K562 (cell line): ENCODE measurements at regions not wholly inside any gene's neighbourhood (a gene's known extent, or its start where the extent isn't known, plus 50 kb on each side); places are given as distances from the start of the nearest gene placed in this dataset.

Experiments
- ATAC-seq: fragments of 200-7000 bp; cut with Tn5 transposase; 3 replicates; pipeline ENCODE4 v1.9.1; 2020; ENCODE audit warnings: moderate library complexity
- BruUV-seq: library from RNA; stranded (reverse); fragments of 400-500 nt; replicated peaks from 2 replicates; lab custom pipeline; 2021; lab: Mats Ljungman, UMichigan
- CTCF ChIA-PET: fragments of 300-600 bp; formaldehyde crosslinking; extraction: SDS; loops from one replicate; lab custom pipeline; 2021; ENCODE audit warnings: low intra/inter-chr PET ratio; lab: Yijun Ruan, JAX
- POLR2A ChIA-PET: fragments of 300-600, 350-650 bp; sonication (Branson Sonifier 250); formaldehyde crosslinking; extraction: SDS; loops from one replicate; lab custom pipeline; 2021; ENCODE audit warnings: antibody characterized with exemption, inconsistent platforms; lab: Yijun Ruan, JAX
- DNase-seq, 4 experiments: peaks; one replicate each; pipeline versions ENCODE4 v3.0.0 to v3.0.0-alpha.2; 2011 to 2018; ENCODE audit warnings: low spot score in 3 of 4, mixed read lengths in 3 of 4; ENCODE audit errors: extremely low read depth in 1 of 4
- FAIRE-seq: peaks from 2 replicates; lab custom pipeline; 2011; peaks lifted over from hg19 to GRCh38; lab: Jason Lieb, UNC
- H2AFZ ChIP-seq: 2 replicates; pipeline ENCODE4 v1.6.0; 2011; ENCODE audit warnings: low read depth, low read length, control low read depth, inconsistent platforms
- H3K27ac ChIP-seq: fragments of 200-600 bp; 3 replicates; pipeline ENCODE4 v1.8.0; 2011; ENCODE audit warnings: low read depth, mild to moderate bottlenecking, control low read depth, inconsistent platforms, low read length, moderate library complexity, mixed read lengths; ENCODE audit errors: extremely low read depth
- H3K27me3 ChIP-seq, 2 experiments: fragments of 300-600 bp in 1 of 2; 2 replicates in 1 of 2; 3 replicates in 1 of 2; pipeline versions ENCODE4 v1.6.0 to v1.8.0; 2011; ENCODE audit warnings: inconsistent platforms in 2 of 2, low read length in 2 of 2, mild to moderate bottlenecking in 1 of 2, mixed read lengths in 1 of 2, moderate library complexity in 1 of 2; ENCODE audit not compliant: control insufficient read depth in 2 of 2, insufficient read depth in 2 of 2
- H3K36me3 ChIP-seq: fragments of 300-600 bp; 3 replicates; pipeline ENCODE4 v1.8.0; 2011; ENCODE audit warnings: mild to moderate bottlenecking, low read length, inconsistent platforms; ENCODE audit not compliant: control insufficient read depth, insufficient read depth
- H3K4me1 ChIP-seq, 2 experiments: fragments of 200-600 bp in 1 of 2; replicated peaks in 1 of 2; 2 replicates in 1 of 2; 3 replicates in 1 of 2; pipeline versions ENCODE4 v1.5.1 to v1.8.0; 2011; ENCODE audit warnings: inconsistent platforms in 2 of 2, low read length in 2 of 2, mild to moderate bottlenecking in 1 of 2, mixed read lengths in 1 of 2, moderate library complexity in 1 of 2; ENCODE audit not compliant: control insufficient read depth in 2 of 2, insufficient read depth in 2 of 2
- H3K4me2 ChIP-seq: 2 replicates; pipeline ENCODE4 v1.6.1; 2011; ENCODE audit warnings: low read length, control low read depth, inconsistent platforms, mixed read lengths; ENCODE audit not compliant: insufficient read depth
- H3K4me3 ChIP-seq: fragments of 200-600 bp; sonication (generic), shearing (Covaris generic); 2 replicates; pipeline ENCODE4 v1.5.1; 2016; ENCODE audit warnings: control low read depth, inconsistent platforms
- H3K79me2 ChIP-seq: fragments of 200-600 bp; 3 replicates; pipeline ENCODE4 v1.8.0; 2011; ENCODE audit warnings: low read length, inconsistent platforms; ENCODE audit not compliant: control insufficient read depth, insufficient read depth
- H3K9ac ChIP-seq, 2 experiments: 2 replicates each; pipeline versions ENCODE4 v1.6.0 to v1.6.1; 2011; ENCODE audit warnings: low read depth in 2 of 2, low read length in 2 of 2, control low read depth in 1 of 2, inconsistent platforms in 1 of 2, mild to moderate bottlenecking in 1 of 2, mixed read lengths in 1 of 2; ENCODE audit not compliant: insufficient read depth in 1 of 2
- H3K9me1 ChIP-seq: one replicate; pipeline ENCODE4 v1.6.0; 2011; ENCODE audit warnings: inconsistent platforms, mild to moderate bottlenecking, low read length, moderate library complexity; ENCODE audit not compliant: control insufficient read depth, insufficient read depth
- H3K9me3 ChIP-seq: replicated peaks from 2 replicates; pipeline ENCODE4 v1.5.1; 2011; ENCODE audit warnings: low read depth, low read length, inconsistent platforms; ENCODE audit not compliant: control insufficient read depth, insufficient read depth
- H4K20me1 ChIP-seq: replicated peaks from 2 replicates; pipeline ENCODE4 v1.6.1; 2011; ENCODE audit warnings: low read length, inconsistent platforms, mixed read lengths; ENCODE audit not compliant: control insufficient read depth, insufficient read depth
- ATF2 ChIP-seq: sonication (generic); formaldehyde crosslinking; IDR thresholded peaks from 2 replicates; pipeline ENCODE4 v1.8.1; 2022; ENCODE audit warnings: missing genetic modification reagents
- BCL6 ChIP-seq: fragments of 250-450 bp; sonication (Bioruptor Pico); IDR thresholded peaks from 2 replicates; pipeline ENCODE4 v1.4.0; 2020
- FIP1L1 ChIP-seq: fragments of 200-400 bp; formaldehyde crosslinking; IDR thresholded peaks from 2 replicates; pipeline ENCODE4 v1.6.1; 2018; ENCODE audit warnings: mild to moderate bottlenecking, low read depth, low read length; ENCODE audit not compliant: poor library complexity, severe bottlenecking
- FOXJ2 ChIP-seq: fragments of 200-800 bp; sonication (Bioruptor generic); IDR thresholded peaks from 2 replicates; pipeline ENCODE4 v1.6.1; 2016; ENCODE audit warnings: missing genetic modification characterization, missing compliant biosample characterization
- LCOR ChIP-seq: sonication (generic); formaldehyde crosslinking; IDR thresholded peaks from 2 replicates; pipeline ENCODE4 v1.8.0; 2022; ENCODE audit warnings: mild to moderate bottlenecking, missing genetic modification reagents
- MAFK ChIP-seq: IDR thresholded peaks from 2 replicates; pipeline ENCODE4 v1.6.1; 2011; ENCODE audit warnings: low read length, improper control_type of control experiment
- MCM7 ChIP-seq, 2 experiments: fragments of 450-650 bp; IDR thresholded peaks; 2 replicates each; pipeline ENCODE4 v1.6.1; 2016 to 2018
- NFYB ChIP-seq: IDR thresholded peaks from 2 replicates; pipeline ENCODE4 v1.6.1; 2011; ENCODE audit warnings: mild to moderate bottlenecking, moderate library complexity; ENCODE audit not compliant: insufficient read length; ENCODE audit errors: extremely low read depth
- SAFB2 ChIP-seq: fragments of 200-400 bp; formaldehyde crosslinking; IDR thresholded peaks from 2 replicates; pipeline ENCODE4 v1.6.1; 2018; ENCODE audit warnings: borderline replicate concordance, low read length, low read depth, moderate library complexity; ENCODE audit not compliant: severe bottlenecking
- SRSF7 ChIP-seq: fragments of 200-400 bp; formaldehyde crosslinking; optimal IDR thresholded peaks from 2 replicates; pipeline ENCODE3; 2017; ENCODE audit warnings: mild to moderate bottlenecking, low read depth, low read length
- TAF9B ChIP-seq: fragments of 450-650 bp; IDR thresholded peaks from 2 replicates; pipeline ENCODE4 v1.6.1; 2018; ENCODE audit warnings: mild to moderate bottlenecking; ENCODE audit not compliant: partially characterized antibody
- THRA ChIP-seq: fragments of 450-650 bp; IDR thresholded peaks from 2 replicates; pipeline ENCODE4 v1.6.1; 2017; ENCODE audit warnings: mild to moderate bottlenecking, moderate library complexity
- TRIM28 ChIP-seq: fragments of 450-650 bp; IDR thresholded peaks from 2 replicates; pipeline ENCODE4 v1.6.1; 2017
- ZNF232 ChIP-seq: sonication (generic); formaldehyde crosslinking; IDR thresholded peaks from 2 replicates; pipeline ENCODE4 v1.8.0; 2022; ENCODE audit warnings: mild to moderate bottlenecking, missing genetic modification reagents
- ZNF445 ChIP-seq: fragments of 250-450 bp; sonication (Bioruptor Pico); IDR thresholded peaks from 2 replicates; pipeline ENCODE4 v1.4.0; 2020; ENCODE audit warnings: low read depth, mild to moderate bottlenecking, moderate library complexity
- ZNF584 ChIP-seq: fragments of 200-800 bp; sonication (Bioruptor generic); IDR thresholded peaks from 2 replicates; pipeline ENCODE4 v1.6.1; 2016; ENCODE audit warnings: low read depth, mild to moderate bottlenecking, missing genetic modification characterization, missing compliant biosample characterization
- ZSCAN29 ChIP-seq: fragments of 450-650 bp; IDR thresholded peaks from 2 replicates; pipeline ENCODE4 v1.6.1; 2017
- WGBS: fragments of 100-300 bp; shearing (Covaris generic); methylation state at CpG from one replicate; pipeline ENCODE4 v1.1.6; 2016; ENCODE audit warnings: low coverage, mixed read lengths; ENCODE audit not compliant: insufficient coverage; ENCODE audit errors: missing lambda C conversion rate; 5-methylcytosine and 5-hydroxymethylcytosine counted together
- in situ Hi-C: fragments of 300-500 bp; cut with MboI; formaldehyde crosslinking; loops from 4 replicates; pipeline ENCODE4 v1.15.0; 2018; ENCODE audit warnings: inconsistent platforms, mixed read lengths
- intact Hi-C: fragments of 100-400 bp; cut with micrococcal nuclease; formaldehyde crosslinking; loops from 2 replicates; pipeline ENCODE4 v1.14.2; 2022

GRCh38 chr1:79741720-79742421 lies 735.3 kb upstream of the ADGRL4 start (continued):
- no peak for TF ChIP-seq ATF2
- no peak for TF ChIP-seq ZNF445
- no peak for TF ChIP-seq ZSCAN29
- no peak for TF ChIP-seq NFYB
- TF ChIP-seq LCOR (CRISPR knock-in tag): no peak

GRCh38 chr1:79738101-79738500 lies 731.6 kb upstream of the ADGRL4 start:
- no peaks in the 10 kb centered on the region for H3K27me3 ChIP-seq
- no peak for TF ChIP-seq FOXJ2 (tag)
- no peak for TF ChIP-seq MAFK
- no peak for TF ChIP-seq BCL6 (CRISPR knock-in tag)
- TF ChIP-seq SAFB2: no peak
- no peak for TF ChIP-seq ZNF584 (CRISPR knock-in tag)
- TF ChIP-seq TAF9B: no peak
- TF ChIP-seq FIP1L1: no peak
- no peak for TF ChIP-seq SRSF7
- no peak for TF ChIP-seq ZNF232 (CRISPR knock-in tag)
- TF ChIP-seq MCM7 (IDR thresholded peaks at IDR 0.05): no peak
- TF ChIP-seq TRIM28: no peak
- no peak for TF ChIP-seq THRA
- no peak overlapping the region for H3K4me3 ChIP-seq
- FAIRE-seq: no peak
- 0% methylated on average over 1 of the region's 1 CpG for WGBS
- H3K4me2 ChIP-seq: no peak overlapping the region
- DNase-seq: no peak
- H3K9me1 ChIP-seq: no peaks in the 10 kb centered on the region
- H3K9ac ChIP-seq: no peak overlapping the region
- H3K9me3 ChIP-seq: no peaks in the 10 kb centered on the region
- H3K27ac ChIP-seq: no peak overlapping the region
- CTCF ChIA-PET: no interaction called here
- H4K20me1 ChIP-seq: no peaks in the 10 kb centered on the region
- no peak overlapping the region for H2AFZ ChIP-seq
- BruUV-seq: no TSS peak
- no peaks in the 10 kb centered on the region for H3K79me2 ChIP-seq
- H3K4me1 ChIP-seq: no peaks in the 10 kb centered on the region
- no peaks in the 10 kb centered on the region for H3K36me3 ChIP-seq
- intact Hi-C loops: no loop called here
- in situ Hi-C loops: no loop called here
- ATAC-seq: no peak
- POLR2A ChIA-PET: no interaction called here
